ENCODE measurements at regions not wholly inside any gene's neighbourhood (a gene's known extent, or its start where the extent isn't known, plus 50 kb on each side); places are given as distances from the start of the nearest gene placed in this dataset.
"Not testable (repeated sequence)": the region's sequence is repeated elsewhere in the genome, so short reads cannot be mapped to it uniquely, and the experiment has no call there.

DNA sequence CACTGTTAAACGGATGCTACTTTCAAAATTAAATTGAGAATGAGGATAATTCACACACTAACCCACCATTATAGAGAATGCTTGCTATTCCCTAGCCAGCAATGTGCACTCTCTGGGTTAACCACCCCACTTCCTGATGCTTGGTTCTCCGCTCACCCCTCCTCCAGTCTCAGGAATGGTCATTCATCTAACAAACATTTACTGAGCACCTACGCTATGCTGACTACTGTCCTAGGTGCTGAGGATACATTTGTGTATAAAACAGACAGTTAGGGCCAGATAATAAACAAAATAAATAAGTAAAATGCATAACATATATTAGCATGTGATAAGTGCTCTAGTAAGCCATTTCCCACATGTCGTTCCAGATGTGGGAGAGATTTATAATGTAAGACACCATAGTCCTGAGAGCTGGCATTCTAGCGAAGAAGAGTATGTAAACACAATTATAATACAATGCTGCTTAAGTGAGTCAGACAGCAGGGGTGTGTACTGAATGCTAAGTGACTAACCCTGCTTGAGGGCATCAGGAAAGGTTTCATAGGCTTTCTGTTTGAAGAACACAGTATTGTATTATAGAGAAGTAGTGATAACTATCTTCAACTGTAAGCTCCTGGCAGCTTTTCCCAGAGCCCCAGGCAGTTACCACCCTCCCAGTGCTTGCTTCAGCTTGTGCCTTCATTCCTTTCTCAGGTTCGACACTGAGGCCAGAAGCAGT lies 126.7 kb upstream of the CACHD1 start:
- DNase-seq (ENCODE audit: low read depth, low spot score): no peak
- peaks cover 4% of the 10 kb centered on the region for H3K4me1 ChIP-seq (ENCODE audit: insufficient read depth, insufficient read length)
- no peak overlapping the region for H3K4me3 ChIP-seq (ENCODE audit: insufficient read length, low read depth)
- H3K36me3 ChIP-seq (ENCODE audit: insufficient read depth, insufficient read length, low read length): no peaks in the 10 kb centered on the region
- no peaks in the 10 kb centered on the region for H3K9me3 ChIP-seq (ENCODE audit: insufficient read depth, low read length)
- no peak overlapping the region for H3K9ac ChIP-seq (ENCODE audit: insufficient read length, low read depth)
- peaks cover 59% of the 10 kb centered on the region for H3K27me3 ChIP-seq (ENCODE audit: insufficient read depth, insufficient read length)
- TF ChIP-seq SUZ12 (IDR thresholded peaks at IDR 0.05; ENCODE audit: extremely low read depth, insufficient read depth, insufficient read length): no peak
- no peak for TF ChIP-seq YY1 (IDR thresholded peaks at IDR 0.05; ENCODE audit: insufficient read depth, insufficient read length)

DNA sequence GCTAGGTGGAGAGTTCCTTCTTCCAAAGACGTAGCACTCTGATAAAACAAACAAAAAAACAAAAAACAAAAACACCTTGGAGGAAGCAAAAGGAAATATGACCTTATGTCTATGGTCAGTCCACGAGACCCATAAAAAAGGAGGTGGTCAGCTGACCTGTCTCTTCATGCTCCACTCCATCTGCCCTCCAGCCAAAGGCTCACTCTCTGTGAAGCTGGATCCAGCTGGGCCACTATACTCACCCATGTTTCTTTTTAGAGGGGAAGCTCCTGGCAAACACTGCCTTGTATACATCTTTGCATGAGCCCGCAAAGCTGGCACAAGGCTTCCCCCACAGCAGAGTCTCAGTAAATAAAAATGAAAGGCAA lies 126.1 kb upstream of the CACHD1 start:
- TF ChIP-seq YY1 (IDR thresholded peaks at IDR 0.05; ENCODE audit: insufficient read depth, insufficient read length) (no peak), SUZ12 (IDR thresholded peaks at IDR 0.05; ENCODE audit: extremely low read depth, insufficient read depth, insufficient read length) (no peak), ZNF274 (IDR thresholded peaks at IDR 0.05; ENCODE audit: low read depth, low read length) (no peak)
- Histone ChIP-seq H3K36me3 (ENCODE audit: insufficient read depth, insufficient read length, low read length) (no peaks in the 10 kb centered on the region), H3K9ac (ENCODE audit: insufficient read length, low read depth) (no peak overlapping the region), H3K9me3 (ENCODE audit: insufficient read depth, low read length) (no peaks in the 10 kb centered on the region), H3K4me3 (ENCODE audit: insufficient read length, low read depth) (no peak overlapping the region), H3K27me3 (ENCODE audit: insufficient read depth, insufficient read length) (peaks cover 56% of the 10 kb centered on the region), H3K4me1 (ENCODE audit: insufficient read depth, insufficient read length) (peaks cover 7% of the 10 kb centered on the region)
- no peak for DNase-seq (ENCODE audit: low read depth, low spot score)

DNA sequence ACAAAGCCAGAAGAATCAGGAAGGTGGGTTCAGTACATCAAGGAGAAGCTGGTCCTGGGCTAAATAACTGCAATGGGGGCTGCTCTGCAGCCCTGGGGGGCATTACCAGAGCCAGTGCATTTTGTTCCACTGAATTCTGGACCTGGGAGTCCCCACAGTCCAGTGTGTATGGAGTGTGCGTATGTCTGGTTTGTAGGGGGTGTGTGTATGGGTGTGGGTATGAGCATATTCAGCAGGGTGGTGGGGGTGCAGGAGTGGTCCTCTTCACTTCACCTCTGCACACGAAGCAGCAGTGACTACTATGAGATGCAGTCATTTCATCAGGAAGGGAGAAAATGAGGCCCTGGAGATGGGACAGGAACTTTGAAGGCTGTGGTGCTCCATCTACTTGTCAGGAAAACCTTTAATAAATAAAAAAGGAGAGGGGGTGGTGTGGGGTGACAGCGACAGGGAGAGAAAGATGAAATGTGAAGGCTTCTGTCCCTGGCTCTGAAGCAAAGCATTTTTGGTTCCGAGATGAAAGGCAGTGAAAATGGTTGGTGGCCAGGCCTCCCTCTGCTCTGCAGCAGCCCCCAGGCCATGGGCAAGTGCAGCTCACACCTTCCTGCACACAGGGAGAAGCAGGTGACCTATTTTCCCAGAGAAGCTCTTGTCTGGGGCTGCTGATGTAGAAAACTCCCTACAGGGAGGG lies 121.5 kb upstream of the CACHD1 start:
- Histone ChIP-seq H3K27me3 (ENCODE audit: insufficient read depth, insufficient read length) (peaks cover 33% of the 10 kb centered on the region), H3K9me3 (ENCODE audit: insufficient read depth, low read length) (no peaks in the 10 kb centered on the region), H3K9ac (ENCODE audit: insufficient read length, low read depth) (no peak overlapping the region), H3K4me1 (ENCODE audit: insufficient read depth, insufficient read length) (peaks cover 14% of the 10 kb centered on the region), H3K4me3 (ENCODE audit: insufficient read length, low read depth) (no peak overlapping the region), H3K36me3 (ENCODE audit: insufficient read depth, insufficient read length, low read length) (peaks cover 3% of the 10 kb centered on the region)
- no peak for DNase-seq (ENCODE audit: low read depth, low spot score)
- TF ChIP-seq ZNF274 (IDR thresholded peaks at IDR 0.05; ENCODE audit: low read depth, low read length) (no peak), SUZ12 (IDR thresholded peaks at IDR 0.05; ENCODE audit: extremely low read depth, insufficient read depth, insufficient read length) (no peak), YY1 (IDR thresholded peaks at IDR 0.05; ENCODE audit: insufficient read depth, insufficient read length) (no peak)

DNA sequence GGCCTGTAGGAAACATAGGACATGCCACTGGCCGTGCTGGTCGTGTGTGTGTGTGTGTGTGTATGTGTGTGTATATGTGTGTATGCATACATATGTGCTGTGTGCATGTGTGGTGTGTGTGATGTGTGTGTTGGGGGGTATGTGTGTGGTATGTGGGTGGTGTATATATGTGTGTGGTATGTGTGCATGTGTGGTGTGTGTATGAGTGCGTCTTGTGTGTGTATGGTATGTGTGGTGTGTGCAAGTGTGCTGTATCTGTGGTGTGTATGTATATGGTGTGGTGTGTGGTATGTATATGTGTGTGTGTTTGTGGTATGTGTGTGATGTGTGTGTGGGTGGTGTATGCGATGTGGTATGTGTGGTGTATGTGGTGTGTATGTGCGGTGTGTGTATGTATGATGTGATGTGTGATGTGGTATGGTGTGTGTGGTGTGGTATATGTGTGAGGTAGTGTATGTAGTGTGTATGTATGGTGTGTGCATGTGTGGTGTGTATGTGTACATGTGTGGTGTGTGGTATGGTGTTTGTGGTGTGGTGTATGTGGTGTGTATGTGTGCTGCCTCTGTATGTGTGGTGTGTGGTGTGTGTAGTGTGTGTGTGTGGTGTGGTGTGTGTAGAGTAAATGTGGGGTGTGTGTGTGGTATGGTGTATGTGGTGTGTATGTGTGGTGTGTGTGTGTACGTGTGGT lies 120.8 kb upstream of the CACHD1 start:
- Histone ChIP-seq H3K27me3 (ENCODE audit: insufficient read depth, insufficient read length) (peaks cover 36% of the 10 kb centered on the region), H3K9ac (ENCODE audit: insufficient read length, low read depth) (no peak overlapping the region), H3K4me3 (ENCODE audit: insufficient read length, low read depth) (no peak overlapping the region), H3K36me3 (ENCODE audit: insufficient read depth, insufficient read length, low read length) (peaks cover 3% of the 10 kb centered on the region), H3K4me1 (ENCODE audit: insufficient read depth, insufficient read length) (peaks cover 14% of the 10 kb centered on the region), H3K9me3 (ENCODE audit: insufficient read depth, low read length) (no peaks in the 10 kb centered on the region)
- no peak for DNase-seq (ENCODE audit: low read depth, low spot score)
- no peak for TF ChIP-seq SUZ12 (IDR thresholded peaks at IDR 0.05; ENCODE audit: extremely low read depth, insufficient read depth, insufficient read length)
- no peak for TF ChIP-seq ZNF274 (IDR thresholded peaks at IDR 0.05; ENCODE audit: low read depth, low read length)
- no peak for TF ChIP-seq YY1 (IDR thresholded peaks at IDR 0.05; ENCODE audit: insufficient read depth, insufficient read length)

DNA sequence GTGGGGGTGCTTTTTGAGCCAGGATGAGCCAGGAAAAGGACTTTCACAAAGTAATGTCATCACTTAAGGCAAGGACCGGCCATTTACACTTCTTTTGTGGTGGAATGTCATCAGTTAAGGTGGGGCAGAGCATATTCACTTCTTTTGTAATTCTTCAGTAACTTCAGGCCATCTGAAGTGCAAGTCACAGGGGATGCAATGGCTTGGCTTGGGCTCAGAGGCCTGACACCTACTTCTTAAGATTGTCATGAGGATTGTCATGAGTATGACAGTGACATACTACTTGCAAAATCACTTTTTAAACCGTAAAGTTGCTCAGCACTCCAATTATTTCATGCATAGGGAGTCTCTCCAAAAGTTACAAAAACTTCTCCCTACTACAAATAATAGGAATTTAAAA lies 114.4 kb upstream of the CACHD1 start:
- H3K9ac ChIP-seq (ENCODE audit: insufficient read length, low read depth); H3K4me3 ChIP-seq (ENCODE audit: insufficient read length, low read depth); H3K4me1 ChIP-seq (ENCODE audit: insufficient read depth, insufficient read length); H3K9me3 ChIP-seq (ENCODE audit: insufficient read depth, low read length); DNase-seq (ENCODE audit: low read depth, low spot score); H3K36me3 ChIP-seq (ENCODE audit: insufficient read depth, insufficient read length, low read length): not testable (repeated sequence)
- H3K27me3 ChIP-seq (ENCODE audit: insufficient read depth, insufficient read length): peaks cover 38% of the 10 kb centered on the region

DNA sequence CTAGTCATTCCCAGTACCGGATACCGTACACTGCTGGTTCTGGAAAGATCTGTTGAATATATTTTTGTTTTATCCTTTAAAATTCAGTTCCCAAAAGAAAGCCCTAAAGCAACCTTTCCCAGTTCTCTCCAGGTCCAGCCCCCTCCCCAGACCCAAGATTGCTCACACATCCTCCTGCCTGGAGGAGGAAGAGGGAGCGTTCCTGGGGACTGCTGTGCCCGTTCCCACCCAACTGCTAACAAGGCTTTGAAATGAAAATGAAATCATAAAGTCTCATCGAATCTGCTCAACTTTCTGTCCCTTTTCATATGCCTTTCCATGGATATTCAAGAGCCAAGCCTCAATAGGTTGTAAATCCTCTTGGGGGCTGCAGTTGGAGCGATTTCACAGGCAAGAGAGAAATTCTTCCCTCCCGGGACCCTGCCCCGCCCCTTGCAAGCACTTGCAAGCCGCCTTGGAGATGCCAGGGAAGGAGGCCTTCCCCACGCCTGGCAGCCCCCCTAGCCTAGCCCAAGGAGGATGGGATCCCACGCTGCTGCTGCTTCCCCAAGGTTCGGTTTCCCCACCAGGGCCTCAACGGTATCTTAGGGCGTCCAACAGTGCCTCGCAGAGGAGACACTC lies 113.2 kb upstream of the CACHD1 start:
- TF ChIP-seq ZNF274 (IDR thresholded peaks at IDR 0.05; ENCODE audit: low read depth, low read length) (no peak), YY1 (IDR thresholded peaks at IDR 0.05; ENCODE audit: insufficient read depth, insufficient read length) (no peak), SUZ12 (IDR thresholded peaks at IDR 0.05; ENCODE audit: extremely low read depth, insufficient read depth, insufficient read length) (no peak)
- Histone ChIP-seq H3K27me3 (ENCODE audit: insufficient read depth, insufficient read length) (peaks cover 38% of the 10 kb centered on the region), H3K36me3 (ENCODE audit: insufficient read depth, insufficient read length, low read length) (no peaks in the 10 kb centered on the region), H3K4me3 (ENCODE audit: insufficient read length, low read depth) (peak overlapping the region; percentile 13), H3K4me1 (ENCODE audit: insufficient read depth, insufficient read length) (peaks cover 7% of the 10 kb centered on the region), H3K9ac (ENCODE audit: insufficient read length, low read depth) (peak overlapping the region; percentile 51), H3K9me3 (ENCODE audit: insufficient read depth, low read length) (no peaks in the 10 kb centered on the region)
- DNase-seq (ENCODE audit: low read depth, low spot score): peak; percentile 48

DNA sequence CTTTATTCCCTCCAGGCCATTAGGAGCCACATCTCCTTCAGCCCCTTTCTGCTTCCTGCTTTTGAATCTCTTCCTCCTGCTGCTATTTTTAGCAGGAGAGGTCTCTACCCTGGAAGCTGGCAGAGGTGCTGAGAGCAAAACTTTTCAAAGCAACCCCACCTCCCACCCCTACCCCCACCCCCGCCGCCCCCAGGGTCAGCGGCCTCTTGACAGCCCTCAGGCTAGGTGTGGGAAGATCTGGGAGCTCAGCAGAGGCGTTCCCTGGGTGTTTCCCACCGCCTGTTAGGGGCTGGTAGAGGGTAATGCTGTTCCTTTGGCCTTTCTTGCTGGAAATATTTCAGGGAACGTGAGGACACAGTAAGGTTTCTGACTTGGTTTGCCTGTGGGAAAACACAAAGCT lies 112.5 kb upstream of the CACHD1 start:
- no peaks in the 10 kb centered on the region for H3K36me3 ChIP-seq (ENCODE audit: insufficient read depth, insufficient read length, low read length)
- peak; percentile 57 for DNase-seq (ENCODE audit: low read depth, low spot score)
- H3K27me3 ChIP-seq (ENCODE audit: insufficient read depth, insufficient read length): peaks cover 38% of the 10 kb centered on the region
- peak overlapping the region; percentile 13 for H3K4me3 ChIP-seq (ENCODE audit: insufficient read length, low read depth)
- H3K9ac ChIP-seq (ENCODE audit: insufficient read length, low read depth): peak overlapping the region; percentile 51
- TF ChIP-seq ZNF274 (IDR thresholded peaks at IDR 0.05; ENCODE audit: low read depth, low read length) (no peak), YY1 (IDR thresholded peaks at IDR 0.05; ENCODE audit: insufficient read depth, insufficient read length) (no peak), SUZ12 (IDR thresholded peaks at IDR 0.05; ENCODE audit: extremely low read depth, insufficient read depth, insufficient read length) (no peak)
- H3K4me1 ChIP-seq (ENCODE audit: insufficient read depth, insufficient read length): peaks cover 7% of the 10 kb centered on the region
- no peaks in the 10 kb centered on the region for H3K9me3 ChIP-seq (ENCODE audit: insufficient read depth, low read length)
